SHP77 treated with DMSO at 0.1 percent for 48 hours (cell line): ENCODE measurements at regions not wholly inside any gene's neighbourhood (a gene's known extent, or its start where the extent isn't known, plus 50 kb on each side); places are given as distances from the start of the nearest gene placed in this dataset.

Source experiments
- DNase-seq: peaks from one replicate; lab custom pipeline; 2025; lab: John Stamatoyannopoulos, UW

GRCh38 chr7:89926194-89926593, 228.1 kb upstream of the STEAP1 start:
- no peak for DNase-seq

- no peak for DNase-seq
Observed at GRCh38 chr7:89926701-89927100, 227.6 kb upstream of the STEAP1 start.

- DNase-seq: no peak
Observed at GRCh38 chr7:89927762-89928161, 226.5 kb upstream of the STEAP1 start.

- no peak for DNase-seq
Observed at GRCh38 chr7:89928451-89928850, 225.8 kb upstream of the STEAP1 start.

- DNase-seq: no peak
Observed at GRCh38 chr7:89934101-89934500, 220.2 kb upstream of the STEAP1 start.

- no peak for DNase-seq
Observed at GRCh38 chr7:89943525-89944050, 210.7 kb upstream of the STEAP1 start.

- DNase-seq: no peak
Observed at GRCh38 chr7:89958525-89959068, 195.7 kb upstream of the STEAP1 start.

- no peak for DNase-seq
Observed at GRCh38 chr7:89966067-89966664, 188.1 kb upstream of the STEAP1 start.

- DNase-seq: no peak
Observed at GRCh38 chr7:89975577-89975976, 178.7 kb upstream of the STEAP1 start.

- no peak for DNase-seq
Observed at GRCh38 chr7:89987665-89988064, 166.6 kb upstream of the STEAP1 start.

- DNase-seq: no peak
Observed at GRCh38 chr7:89988074-89988473, 166.2 kb upstream of the STEAP1 start.

- DNase-seq: no peak
Observed at GRCh38 chr7:89989454-89989853, 164.8 kb upstream of the STEAP1 start.

GRCh38 chr7:89994483-89994882, 159.8 kb upstream of the STEAP1 start:
- no peak for DNase-seq

- no peak for DNase-seq
Observed at GRCh38 chr7:89998554-89998953, 155.7 kb upstream of the STEAP1 start.

GRCh38 chr7:90005836-90006235, 148.4 kb upstream of the STEAP1 start:
- no peak for DNase-seq

- DNase-seq: no peak
Observed at GRCh38 chr7:90007001-90007654, 147.1 kb upstream of the STEAP1 start.

GRCh38 chr7:90007831-90008230, 146.4 kb upstream of the STEAP1 start:
- DNase-seq: no peak

GRCh38 chr7:90022213-90022612, 132.1 kb upstream of the STEAP1 start:
- no peak for DNase-seq

GRCh38 chr7:90025771-90026170, 128.5 kb upstream of the STEAP1 start:
- no peak for DNase-seq

- no peak for DNase-seq
Observed at GRCh38 chr7:90033850-90034249, 120.4 kb upstream of the STEAP1 start.

- no peak for DNase-seq
Observed at GRCh38 chr7:90053094-90053493, 101.2 kb upstream of the STEAP1 start.

GRCh38 chr7:90061077-90061476, 93.2 kb upstream of the STEAP1 start:
- no peak for DNase-seq

GRCh38 chr7:90064370-90064769, 89.9 kb upstream of the STEAP1 start:
- DNase-seq: no peak

GRCh38 chr7:90067171-90067570, 87.1 kb upstream of the STEAP1 start:
- no peak for DNase-seq
